ENCODE measurements at regions not wholly inside any gene's neighbourhood (a gene's known extent, or its start where the extent isn't known, plus 50 kb on each side); places are given as distances from the start of the nearest gene placed in this dataset.

DNA sequence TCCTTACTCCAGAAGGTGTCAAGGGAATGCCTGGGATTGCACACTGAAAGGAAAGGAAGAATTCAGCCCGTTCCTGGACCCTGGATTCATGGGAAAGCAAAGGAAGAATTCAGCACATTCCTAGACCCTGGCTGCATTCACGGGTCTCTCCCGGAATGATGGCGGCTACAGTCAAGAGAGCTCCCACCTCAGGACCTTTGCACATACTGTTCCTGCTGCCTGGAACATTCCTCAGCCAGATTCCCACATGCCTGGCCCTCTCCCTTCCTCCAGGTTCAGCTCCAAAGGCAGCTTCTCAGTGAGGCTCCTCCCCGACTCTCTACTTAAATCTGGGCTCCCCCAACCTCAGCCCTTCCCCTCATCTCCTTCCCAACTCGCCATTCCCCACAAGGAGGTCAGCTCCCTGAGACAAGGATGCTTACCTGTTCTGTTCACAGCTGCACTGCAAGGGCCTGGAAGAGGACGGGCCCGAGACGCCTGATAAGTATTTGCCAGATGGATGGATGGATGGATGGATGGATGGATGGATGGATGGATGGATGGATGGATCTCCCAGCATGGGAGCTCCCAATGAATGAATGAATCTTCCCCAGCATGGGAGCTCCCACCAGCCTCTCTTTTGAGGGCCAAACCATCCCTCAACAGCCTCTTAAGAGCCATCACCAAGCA, 77.4 kb downstream of the NCOR2 start:
- DNase-seq (ENCODE audit: low read depth in 3 of 3, low spot score in 1 of 3): no peak

DNA sequence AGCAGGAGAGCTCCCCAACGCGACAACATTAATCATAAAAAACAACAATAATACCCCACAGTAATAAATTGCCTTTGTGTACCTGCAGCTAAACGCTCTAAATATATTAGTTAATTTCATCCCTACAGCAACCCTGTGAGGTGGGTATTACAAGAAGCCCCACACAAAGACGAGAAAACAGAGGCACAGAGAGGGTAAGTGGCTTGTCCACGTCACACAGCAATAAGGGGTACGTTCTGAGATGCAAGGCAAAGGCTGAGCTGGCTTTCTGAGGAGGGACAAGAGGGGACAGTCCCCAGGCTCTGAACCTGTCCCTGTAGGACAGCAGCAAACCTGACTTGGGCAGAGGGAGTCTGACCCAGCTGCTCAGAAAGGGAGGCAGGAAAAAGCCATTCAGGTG, 78.2 kb downstream of the NCOR2 start:
- no peak for DNase-seq (ENCODE audit: low read depth in 3 of 3, low spot score in 1 of 3)

DNA sequence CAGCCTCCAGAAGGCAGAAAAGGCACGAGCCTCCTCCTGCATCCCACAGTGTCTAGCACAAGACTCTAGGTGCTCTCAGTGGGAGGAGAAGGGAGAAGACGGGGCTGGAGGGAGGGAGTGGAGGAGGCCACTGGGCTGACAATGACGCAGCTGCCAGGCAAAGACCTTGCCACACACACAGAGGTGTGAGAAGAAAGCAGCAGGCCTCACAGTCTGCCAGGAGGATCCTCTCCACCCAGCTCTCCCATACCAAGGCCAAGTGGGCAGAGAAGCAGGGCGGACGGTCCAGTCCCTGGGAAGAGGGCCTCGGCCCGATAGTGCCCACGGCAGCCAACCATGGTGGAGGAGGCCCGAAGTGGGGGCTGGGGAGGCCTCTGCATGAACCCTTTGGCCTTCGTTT, 78.9 kb downstream of the NCOR2 start:
- no peak for DNase-seq (ENCODE audit: low read depth in 3 of 3, low spot score in 1 of 3)

DNA sequence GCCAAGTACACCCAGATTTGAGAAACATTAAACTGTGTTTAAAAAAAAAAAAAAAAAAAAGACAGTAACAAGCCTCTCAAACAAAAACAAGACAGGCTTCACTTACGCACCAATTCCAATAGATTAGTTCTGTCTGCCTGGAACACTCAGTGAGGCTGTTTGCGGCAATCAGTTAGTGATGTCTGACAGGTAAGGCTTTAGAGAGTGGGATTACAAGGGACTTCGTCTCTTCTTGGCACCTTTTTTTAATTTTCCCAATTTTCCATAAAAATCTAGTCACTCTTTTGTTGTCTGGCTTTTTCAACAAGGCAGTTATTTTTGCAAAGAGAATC, 79.6 kb downstream of the NCOR2 start:
- no peak for DNase-seq (ENCODE audit: low read depth in 3 of 3, low spot score in 1 of 3)

DNA sequence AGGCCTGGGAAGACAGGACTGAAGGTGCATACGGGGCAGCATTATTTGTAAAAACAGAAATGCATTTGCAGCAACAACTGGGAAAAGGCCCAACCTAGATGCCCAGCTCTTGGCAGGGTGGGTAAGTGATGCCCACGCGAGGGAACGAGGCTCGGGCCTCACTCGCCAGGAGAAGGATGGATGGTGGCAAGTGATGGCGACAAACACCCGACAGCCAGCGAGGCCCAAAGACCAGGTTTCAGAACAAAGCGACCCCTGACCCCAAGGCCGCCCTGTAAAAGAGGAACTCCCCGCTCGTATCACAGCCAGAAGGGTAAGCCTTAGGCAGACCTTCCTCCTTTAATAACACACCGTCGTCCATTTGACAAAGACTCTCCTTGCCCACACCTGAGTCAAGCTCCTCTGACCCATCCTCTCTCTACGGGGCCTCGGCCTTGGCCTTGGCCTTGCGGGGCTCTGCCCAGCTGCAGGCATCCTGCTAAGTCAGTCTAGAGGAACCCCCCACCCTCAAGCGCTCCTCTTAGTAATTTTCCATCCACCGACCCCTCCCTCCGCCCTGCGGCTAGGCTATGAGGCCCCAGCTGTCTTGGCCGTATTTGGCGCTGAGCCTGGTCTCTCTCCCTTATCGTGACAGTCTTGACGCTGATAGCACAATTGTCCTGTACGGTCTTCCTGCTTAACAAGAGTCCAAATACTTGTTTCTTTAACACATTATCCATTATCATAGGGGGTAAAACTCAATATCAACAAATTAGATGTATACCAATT, 80.2 kb downstream of the NCOR2 start:
- no peak for DNase-seq (ENCODE audit: low read depth in 3 of 3, low spot score in 1 of 3)

DNA sequence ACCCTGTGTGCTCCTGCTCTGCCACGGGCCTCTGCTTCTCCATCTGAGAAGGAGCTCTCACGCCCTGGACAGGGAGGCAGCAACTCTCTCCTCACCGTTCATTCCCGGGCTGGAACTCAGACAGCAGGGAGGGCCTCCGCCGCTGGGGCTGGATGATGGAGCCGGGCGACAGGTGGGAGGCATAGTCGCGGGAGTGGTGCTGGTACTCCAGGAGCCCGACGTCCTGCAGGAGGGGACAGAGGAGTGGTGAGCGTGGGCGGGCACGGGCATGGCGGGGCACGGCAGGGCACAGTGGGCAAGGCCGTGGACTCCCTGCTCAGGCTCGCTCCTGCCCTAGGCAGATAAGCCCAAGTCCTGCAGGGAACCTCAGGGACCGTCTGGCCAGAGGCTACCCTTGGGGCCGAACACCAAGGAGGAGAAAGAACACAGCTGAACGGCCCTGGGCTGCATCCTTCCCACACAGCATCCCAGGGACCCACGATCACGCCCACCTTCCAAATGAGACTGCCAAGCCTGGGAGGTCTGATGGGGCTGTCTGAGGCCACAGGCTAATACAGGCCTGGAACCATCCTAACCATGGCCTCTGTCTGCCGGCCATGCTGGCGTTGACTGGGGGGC, 81.0 kb downstream of the NCOR2 start:
- no peak for DNase-seq (ENCODE audit: low read depth in 3 of 3, low spot score in 1 of 3)

DNA sequence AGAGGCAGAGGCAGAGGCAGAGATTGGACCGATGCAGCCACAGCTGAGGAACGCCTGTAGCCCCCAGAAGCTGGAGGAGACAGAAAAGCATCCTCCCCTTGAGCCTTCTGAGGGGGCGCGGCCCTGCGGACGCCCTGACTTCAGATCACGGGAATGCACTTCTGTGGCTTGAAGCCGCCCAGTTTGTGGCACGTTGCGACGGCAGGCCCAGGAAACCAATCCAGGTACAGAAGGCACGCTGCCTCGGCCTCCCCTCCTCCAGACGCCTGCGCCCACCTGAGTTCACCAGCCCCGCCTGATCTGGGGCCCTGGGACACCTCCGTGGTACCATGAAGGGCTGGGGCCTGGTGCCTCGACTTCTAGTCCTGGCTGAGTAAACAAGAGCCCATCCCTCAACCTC, 82.0 kb downstream of the NCOR2 start:
- no peak for DNase-seq (ENCODE audit: low read depth in 3 of 3, low spot score in 1 of 3)

DNA sequence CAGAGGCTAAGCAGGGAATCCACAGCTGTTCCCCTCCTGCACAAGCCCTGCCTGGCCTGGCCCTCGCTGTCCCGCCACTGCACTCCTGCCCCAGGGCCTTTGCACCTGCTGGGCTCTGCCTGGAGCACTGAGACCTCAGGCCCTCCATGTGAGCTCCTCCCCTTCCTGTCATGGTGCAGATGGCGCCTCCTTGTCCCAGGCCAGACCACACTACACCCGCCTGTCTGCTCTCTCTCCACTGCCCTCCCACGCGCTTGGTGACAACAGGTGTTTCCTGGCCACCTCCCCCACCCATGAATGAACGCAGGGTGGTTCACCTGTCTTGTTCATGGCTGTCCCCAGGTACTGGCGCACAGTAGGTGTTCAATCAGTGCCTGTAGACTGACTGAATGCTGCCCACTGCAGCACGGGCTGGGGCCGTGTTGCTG, 82.9 kb downstream of the NCOR2 start:
- no peak for DNase-seq (ENCODE audit: low read depth in 3 of 3, low spot score in 1 of 3)

DNA sequence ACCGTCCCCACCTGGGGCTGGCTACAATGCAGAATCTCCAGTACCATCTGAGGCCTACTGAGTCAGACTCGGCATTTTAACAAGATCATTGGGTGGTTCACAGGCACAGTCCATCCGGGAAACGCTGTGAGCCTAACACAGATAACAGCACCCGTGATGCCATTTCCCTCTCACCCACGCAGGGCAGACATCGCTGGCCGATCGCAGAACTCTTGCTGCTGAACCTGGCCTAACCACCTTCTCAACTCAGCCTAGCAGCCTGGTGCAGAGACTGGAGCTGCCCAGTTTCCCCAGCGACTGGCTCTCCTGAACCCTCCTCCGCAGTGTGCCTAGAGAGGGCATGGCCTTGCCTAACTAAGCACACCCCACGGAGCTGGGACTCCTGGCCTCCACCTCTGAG, 83.3 kb downstream of the NCOR2 start:
- no peak for DNase-seq (ENCODE audit: low read depth in 3 of 3, low spot score in 1 of 3)

DNA sequence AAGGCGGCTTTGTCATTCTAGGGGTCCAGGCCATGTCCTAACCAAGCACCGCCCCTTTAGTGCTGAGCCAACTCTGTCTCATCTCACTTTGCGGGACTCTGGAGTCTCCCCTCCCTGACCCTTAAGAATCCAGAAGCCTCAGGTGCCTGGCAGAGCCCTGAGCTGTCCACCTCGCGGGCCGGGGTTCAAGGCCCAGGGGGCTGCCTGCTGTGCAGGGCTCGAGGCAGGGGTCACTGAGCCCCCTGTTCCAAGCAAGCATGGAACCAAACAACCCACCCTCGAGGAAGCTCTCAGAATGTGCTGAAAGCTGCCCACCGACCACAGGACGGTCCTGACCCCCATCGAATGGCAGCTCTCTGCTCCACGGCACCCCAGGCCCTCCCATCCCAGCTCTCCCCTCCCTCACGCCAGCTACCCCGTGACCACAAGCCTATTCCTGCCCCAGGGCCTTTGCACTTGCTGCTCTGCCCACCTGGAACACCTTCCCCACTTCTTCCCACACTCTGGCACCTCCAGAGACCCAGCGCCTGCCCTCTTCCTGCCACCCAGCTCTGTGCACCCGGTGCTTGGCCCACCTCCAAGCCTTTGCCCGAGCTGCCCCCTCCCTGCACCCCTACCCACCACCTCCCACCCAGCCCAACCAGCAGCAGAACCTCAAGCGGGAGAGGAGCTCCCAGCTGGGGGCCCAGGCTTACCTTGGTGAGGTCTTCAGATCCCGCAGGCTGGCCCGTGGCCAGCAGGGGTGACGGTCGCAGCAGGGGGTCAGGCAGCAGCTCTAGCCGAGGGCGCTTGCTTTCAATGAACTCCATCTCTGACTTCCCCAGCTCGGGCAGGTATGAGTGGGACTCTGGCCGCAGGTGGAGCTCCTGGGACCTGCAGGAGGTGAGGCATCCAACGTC, 84.3 kb downstream of the NCOR2 start:
- DNase-seq (ENCODE audit: low read depth in 3 of 3, low spot score in 1 of 3): no peak

DNA sequence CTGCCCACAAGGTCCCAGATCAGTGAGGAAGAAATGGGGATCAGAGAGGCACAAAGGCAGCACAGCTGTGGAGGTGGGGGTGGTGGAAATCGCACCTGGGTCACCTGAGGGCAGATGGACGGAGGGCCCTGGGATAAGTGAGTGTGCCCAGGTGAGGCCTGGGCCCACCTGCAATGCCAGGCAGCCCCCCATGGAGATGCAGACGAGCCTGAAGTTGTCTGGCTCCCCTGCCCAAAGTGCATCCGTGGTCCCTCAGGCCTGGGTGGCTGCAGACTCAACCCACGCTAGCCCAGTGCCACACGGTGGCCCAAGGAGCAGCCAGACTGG, 84.9 kb downstream of the NCOR2 start:
- DNase-seq (ENCODE audit: low read depth in 3 of 3, low spot score in 1 of 3): no peak

DNA sequence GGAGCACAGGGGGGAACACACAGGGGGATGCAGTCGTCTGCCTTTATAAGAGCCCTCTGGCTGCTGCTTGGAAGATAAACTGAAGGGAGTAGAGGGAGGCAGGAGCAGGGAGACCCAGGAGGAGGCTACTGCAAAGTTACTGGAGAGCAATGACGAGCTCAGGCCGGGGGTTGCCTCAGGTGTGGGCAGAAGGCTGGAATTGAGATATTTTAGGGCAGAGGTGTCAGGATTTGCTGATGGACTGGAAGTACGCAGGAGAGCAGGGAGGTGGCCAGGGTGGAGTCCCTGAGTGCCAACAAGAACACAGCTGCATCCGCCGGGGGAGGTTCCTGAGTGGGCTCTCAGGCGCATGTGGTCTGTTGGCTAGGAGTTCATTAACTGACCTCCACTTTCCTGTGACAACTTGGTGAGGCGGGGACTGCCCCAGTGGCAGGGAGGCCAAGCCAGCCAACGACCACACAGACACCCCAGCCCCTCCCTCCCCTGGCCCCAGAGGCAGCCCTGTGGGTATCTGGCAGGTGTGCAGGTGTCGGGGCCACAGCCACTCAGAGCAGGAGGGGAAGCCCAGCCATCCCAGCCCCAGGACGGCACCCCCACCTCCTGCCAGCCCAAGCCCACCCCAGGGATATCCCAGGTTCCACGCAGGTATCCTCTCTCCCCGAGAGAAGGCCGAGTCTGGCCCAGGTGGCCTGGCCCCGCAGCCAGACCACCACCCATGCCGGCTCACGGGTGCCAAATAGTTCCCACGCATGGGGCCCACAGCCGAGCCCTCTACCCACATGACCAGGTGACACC, 85.4 kb downstream of the NCOR2 start:
- DNase-seq (ENCODE audit: low read depth in 3 of 3, low spot score in 1 of 3): no peak

DNA sequence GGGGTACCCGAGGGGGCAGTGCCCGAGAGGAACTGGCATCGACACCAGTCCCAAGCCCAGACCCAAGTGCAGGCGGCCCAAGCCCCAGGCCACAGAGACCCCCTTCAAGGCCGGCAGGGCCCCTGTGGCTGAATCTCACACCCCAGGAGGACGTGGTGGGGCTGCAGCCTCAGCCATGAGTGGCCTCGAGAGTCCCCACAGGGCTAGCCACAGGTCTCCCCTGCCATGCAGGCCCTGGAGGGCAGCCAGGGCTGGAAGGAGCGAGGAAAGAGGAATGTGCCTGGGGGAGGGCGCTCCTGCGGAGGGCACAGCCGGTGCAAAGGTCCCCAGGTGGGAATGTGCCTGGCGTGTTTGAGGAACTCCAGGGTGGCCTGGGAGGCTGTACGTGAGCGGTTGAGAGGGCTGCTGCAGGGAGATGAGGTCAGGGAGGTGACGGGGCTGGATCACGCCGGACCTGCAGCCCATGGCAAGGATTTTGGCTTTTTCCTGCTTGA, 86.1 kb downstream of the NCOR2 start:
- no peak for DNase-seq (ENCODE audit: low read depth in 3 of 3, low spot score in 1 of 3)

DNA sequence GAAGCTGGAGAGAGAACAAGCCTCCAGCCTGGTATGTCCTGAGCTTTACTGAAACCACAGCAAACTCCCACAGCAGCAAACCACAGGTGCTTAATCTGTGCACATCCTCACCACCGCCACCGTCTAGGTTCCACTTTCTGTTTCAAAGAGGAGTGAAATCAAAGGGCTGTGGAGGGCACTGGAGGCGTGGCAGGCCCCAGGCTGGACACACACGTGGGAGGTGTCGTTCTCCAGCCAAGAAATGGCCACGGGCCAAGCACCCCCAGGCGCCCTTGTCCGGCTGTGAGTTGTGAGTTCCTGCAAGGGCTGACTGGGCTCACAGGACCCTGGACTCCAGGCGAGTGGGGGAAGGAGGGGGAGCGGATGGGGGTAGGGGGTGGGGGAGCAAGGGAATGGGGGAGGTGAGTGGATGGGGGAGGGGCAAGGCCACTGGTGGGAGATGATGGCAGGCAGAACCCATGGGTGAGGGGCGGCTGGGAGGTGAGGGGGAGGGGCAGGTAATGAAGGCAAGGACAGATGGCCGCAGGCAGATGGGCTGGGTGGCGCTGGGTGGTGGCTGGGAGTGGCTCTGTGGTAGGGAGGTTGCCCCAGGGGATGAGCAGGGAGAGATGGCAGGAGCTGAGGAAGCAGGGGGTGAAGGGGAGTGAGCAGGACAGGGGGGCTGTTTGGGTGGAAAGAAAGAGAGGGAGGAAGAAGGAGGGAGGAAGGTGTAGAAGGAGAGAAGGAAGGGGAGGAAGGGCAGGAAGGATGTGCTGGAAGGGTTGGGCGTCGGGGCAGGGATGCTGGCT, 86.7 kb downstream of the NCOR2 start:
- DNase-seq (ENCODE audit: low read depth in 3 of 3, low spot score in 1 of 3): no peak

DNA sequence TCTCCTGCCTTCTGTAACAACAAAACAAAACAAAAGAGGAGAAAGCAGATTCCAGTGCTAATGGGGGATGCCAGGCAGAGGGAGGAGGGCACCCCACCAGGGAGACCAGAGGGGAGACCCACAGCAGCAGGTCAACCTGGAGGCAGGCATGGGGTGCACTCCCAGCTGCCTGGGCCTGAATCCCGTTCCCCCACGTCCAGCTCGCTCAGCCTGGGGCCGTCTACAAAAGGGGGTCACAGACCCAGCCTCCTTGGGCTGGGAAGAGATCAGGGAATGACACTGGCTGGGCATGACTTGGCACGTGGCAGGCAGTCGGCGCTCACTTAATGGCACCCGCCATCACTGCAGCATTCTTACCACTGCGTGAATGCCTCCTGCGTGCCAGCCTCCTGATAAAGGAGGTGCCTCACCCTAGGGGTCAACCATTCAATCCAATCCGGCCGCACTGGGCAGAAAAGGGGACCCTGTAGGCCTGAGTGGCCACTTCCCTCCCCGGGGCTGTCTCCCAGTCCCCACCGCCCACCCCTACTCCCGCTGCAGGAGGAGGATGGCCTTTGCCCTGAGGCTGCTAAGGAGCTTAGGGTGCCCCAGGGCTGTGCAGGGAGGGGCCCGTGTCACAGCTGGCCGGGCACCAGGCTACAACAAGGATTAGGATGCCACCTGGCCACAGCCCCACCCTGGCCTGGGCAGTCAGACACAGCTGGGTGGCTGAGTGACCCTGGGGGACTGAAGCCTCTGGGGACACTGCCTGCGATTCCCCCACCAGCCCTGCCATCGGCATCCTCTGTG, 87.5 kb downstream of the NCOR2 start:
- no peak for DNase-seq (ENCODE audit: low read depth in 3 of 3, low spot score in 1 of 3)

DNA sequence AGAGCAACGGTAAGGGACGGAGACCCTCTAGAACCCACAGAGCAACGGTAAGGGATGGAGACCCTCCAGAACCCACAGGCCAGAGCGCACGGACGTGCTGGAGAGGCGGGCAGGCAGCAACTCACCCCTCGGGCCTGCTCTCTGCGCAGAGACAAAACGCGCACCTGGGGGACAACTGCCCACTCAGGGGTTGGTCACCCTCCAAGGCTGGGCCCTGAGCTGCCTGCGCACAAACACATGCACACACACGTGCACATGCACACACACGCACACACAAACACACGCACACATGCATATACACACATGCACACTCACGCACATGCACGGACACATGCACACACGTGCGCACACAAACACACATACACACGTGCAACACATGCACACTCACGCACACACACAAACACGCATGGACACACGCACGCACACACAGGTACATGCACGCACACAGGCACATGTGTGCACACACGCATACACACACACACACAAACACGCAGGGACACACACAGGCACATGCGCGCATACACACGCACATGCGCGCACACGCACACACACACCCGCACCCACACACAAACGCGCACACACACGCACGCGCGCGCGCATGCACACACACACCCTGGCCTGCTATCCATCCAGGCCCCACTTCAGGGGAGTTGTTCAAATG, 88.3 kb downstream of the NCOR2 start:
- DNase-seq (ENCODE audit: low read depth in 3 of 3, low spot score in 1 of 3): no peak

DNA sequence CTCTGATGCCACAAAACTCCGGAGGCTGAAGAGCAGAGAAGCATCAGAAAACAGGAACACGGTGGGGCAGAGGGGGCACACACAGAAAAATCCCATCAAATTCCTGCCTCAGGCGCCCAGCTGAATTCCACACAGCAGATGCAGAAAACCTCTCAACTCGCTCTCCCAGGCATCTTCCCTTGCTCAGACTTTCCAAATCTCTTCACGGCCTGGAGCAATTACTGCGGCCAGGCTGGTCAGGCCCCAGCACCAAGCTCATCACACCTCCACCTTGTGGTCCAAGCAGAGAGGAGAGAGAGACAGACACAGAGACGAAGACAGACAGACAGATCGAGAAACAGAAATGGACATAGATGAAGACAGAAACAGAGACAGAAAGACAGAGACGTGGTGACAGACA, 89.0 kb downstream of the NCOR2 start:
- DNase-seq (ENCODE audit: low read depth in 3 of 3, low spot score in 1 of 3): no peak

DNA sequence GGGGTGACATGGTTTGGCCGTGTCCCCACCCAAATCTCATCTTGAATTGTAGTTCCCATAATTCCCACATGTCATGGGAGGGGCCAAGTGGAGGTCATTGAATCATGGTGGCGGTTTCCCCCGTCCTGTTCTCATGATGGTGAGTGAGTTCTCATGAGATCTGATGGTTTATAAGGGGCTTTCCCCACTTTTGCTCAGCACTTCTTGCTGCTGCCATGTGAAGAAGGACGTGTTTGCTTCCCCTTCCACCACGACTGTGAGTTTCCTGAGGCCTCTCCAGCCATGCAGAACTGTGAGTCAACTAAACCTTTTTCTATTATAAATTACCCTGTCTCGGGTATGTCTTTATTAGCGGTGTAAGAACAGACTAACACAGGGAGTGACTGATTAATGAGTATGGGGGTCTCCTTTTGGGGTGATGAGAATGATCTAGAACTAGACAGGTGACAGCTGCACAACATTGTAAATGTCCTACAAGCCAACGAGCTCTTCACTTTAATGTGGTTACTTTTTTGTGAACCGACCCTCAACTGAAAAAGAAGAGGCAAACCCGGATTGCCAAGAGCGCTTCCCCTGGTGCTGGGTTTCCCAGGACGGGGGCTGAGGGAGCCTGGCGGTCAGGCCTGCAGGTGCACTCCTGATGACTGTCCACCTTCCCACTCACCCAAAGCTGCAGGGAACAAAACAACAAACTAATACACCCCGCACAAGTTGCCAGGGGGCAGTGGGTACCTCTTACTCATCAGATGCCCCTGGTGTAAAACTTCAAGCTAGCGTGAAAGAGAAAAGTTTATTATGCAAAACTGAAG, 90.1 kb downstream of the NCOR2 start:
- DNase-seq (ENCODE audit: low read depth in 3 of 3, low spot score in 1 of 3): no peak

Data from stimulated activated CD4-positive, alpha-beta T cell treated with anti-CD3 and anti-CD28 coated beads, TNF-alpha, amount 100 ng/mL, for 1 hour (primary cell).